ENCODE measurements at regions not wholly inside any gene's neighbourhood (a gene's known extent, or its start where the extent isn't known, plus 50 kb on each side); places are given as distances from the start of the nearest gene placed in this dataset.

DNA sequence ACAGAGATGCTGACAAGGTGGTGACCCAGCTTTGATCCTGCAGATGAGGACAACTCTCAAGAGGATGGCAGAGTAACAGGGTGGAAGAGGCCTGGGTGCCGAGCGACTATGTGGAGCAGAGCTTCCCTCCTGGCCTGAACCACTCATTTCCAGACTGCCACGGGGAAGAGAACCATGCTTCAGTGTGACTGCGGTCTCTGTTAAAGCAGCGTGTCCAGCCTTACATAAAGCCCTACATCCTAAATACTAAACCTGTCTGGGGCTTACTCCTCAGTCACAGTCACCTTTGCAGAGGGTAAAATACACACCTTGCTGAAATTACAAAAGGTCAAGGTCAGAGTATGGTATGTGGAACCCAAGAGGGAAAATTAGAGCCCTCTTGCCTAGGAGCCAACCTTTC is 312.9 kb downstream of the CDC5L start:
- Mint-ChIP-seq H3K27me3 (ENCODE audit: insufficient read depth) (peaks cover 11% of the 10 kb centered on the region), H3K4me1 (ENCODE audit: low read depth) (peaks cover 37% of the 10 kb centered on the region), H3K4me3 (no peak overlapping the region), H3K27ac (no peak overlapping the region), H3K36me3 (ENCODE audit: low read depth) (no peaks in the 10 kb centered on the region), H3K9me3 (no peaks in the 10 kb centered on the region)
- TF ChIP-seq, protein P1, sequence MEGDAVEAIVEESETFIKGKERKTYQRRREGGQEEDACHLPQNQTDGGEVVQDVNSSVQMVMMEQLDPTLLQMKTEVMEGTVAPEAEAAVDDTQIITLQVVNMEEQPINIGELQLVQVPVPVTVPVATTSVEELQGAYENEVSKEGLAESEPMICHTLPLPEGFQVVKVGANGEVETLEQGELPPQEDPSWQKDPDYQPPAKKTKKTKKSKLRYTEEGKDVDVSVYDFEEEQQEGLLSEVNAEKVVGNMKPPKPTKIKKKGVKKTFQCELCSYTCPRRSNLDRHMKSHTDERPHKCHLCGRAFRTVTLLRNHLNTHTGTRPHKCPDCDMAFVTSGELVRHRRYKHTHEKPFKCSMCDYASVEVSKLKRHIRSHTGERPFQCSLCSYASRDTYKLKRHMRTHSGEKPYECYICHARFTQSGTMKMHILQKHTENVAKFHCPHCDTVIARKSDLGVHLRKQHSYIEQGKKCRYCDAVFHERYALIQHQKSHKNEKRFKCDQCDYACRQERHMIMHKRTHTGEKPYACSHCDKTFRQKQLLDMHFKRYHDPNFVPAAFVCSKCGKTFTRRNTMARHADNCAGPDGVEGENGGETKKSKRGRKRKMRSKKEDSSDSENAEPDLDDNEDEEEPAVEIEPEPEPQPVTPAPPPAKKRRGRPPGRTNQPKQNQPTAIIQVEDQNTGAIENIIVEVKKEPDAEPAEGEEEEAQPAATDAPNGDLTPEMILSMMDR (IDR thresholded peaks at IDR 0.05) = no peak
- no peak for DNase-seq

DNA sequence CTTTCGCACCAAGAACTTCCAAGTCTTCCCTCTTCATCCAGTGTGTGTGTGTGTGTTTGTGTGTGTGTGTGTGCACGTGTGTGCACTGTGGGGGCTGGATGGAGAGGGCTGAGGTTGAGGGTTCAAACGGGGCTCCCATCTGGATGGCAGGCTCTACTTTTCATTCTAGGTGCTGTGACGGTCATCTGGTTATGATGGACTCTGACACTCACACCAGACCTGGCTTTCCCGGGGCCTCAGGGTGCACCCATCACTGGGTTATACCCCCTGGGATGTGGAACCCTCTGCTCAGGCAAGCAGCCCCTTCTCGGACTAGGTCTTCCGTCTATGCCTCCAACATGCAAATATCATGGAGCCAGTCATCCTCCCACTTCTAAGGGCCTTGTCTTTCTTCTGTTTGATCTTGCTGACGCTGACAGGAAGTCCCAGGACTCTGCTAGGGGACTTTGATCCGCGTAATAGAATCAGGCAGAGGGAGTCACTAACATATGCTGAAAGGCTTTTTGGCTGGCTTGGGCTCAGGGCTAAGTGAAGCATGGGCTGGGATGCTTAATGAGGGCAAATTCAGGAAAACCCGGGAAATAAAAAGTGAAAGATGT is 313.6 kb downstream of the CDC5L start:
- no peak overlapping the region for H3K4me3 Mint-ChIP-seq
- H3K9me3 Mint-ChIP-seq = no peaks in the 10 kb centered on the region
- TF ChIP-seq, protein P1 (IDR thresholded peaks at IDR 0.05) = no peak
- DNase-seq = no peak
- H3K27ac Mint-ChIP-seq = no peak overlapping the region
- H3K27me3 Mint-ChIP-seq (ENCODE audit: insufficient read depth) = peaks cover 13% of the 10 kb centered on the region
- no peaks in the 10 kb centered on the region for H3K36me3 Mint-ChIP-seq (ENCODE audit: low read depth)
- H3K4me1 Mint-ChIP-seq (ENCODE audit: low read depth) = peaks cover 32% of the 10 kb centered on the region

- Mint-ChIP-seq H3K27ac (no peak overlapping the region), H3K9me3 (no peaks in the 10 kb centered on the region), H3K4me1 (ENCODE audit: low read depth) (peaks cover 27% of the 10 kb centered on the region), H3K4me3 (no peak overlapping the region), H3K27me3 (ENCODE audit: insufficient read depth) (peaks cover 13% of the 10 kb centered on the region), H3K36me3 (ENCODE audit: low read depth) (no peaks in the 10 kb centered on the region)
- DNase-seq = no peak
- TF ChIP-seq, protein P1 (IDR thresholded peaks at IDR 0.05) = no peak
Observed at GRCh38 chr6:44701637-44702101, 314.2 kb downstream of the CDC5L start.

DNA sequence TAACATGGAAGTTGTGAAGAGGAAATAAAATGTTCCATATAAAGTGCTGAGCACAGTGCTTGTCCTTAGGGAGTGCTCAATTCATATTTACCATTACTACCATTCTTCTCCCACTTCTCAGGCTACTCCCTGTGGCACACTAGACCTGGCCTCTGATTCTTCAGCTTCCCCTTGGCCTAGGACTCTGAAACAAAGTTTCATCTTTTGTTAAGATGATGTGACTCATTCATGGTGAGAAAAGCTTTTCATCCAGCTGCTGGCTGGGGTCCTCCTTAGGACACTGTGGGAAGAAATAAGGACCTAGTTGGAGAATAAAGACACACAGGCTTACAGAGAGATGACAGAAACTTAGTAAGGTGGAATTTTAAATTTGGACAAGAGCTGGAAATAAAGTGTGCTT is 314.8 kb downstream of the CDC5L start:
- Mint-ChIP-seq H3K27ac (no peak overlapping the region), H3K4me1 (ENCODE audit: low read depth) (peaks cover 20% of the 10 kb centered on the region), H3K36me3 (ENCODE audit: low read depth) (no peaks in the 10 kb centered on the region), H3K4me3 (no peak overlapping the region), H3K27me3 (ENCODE audit: insufficient read depth) (peaks cover 13% of the 10 kb centered on the region), H3K9me3 (no peaks in the 10 kb centered on the region)
- DNase-seq = no peak
- TF ChIP-seq, protein P1 (IDR thresholded peaks at IDR 0.05) = no peak

- TF ChIP-seq, protein P1 (IDR thresholded peaks at IDR 0.05) = no peak
- Mint-ChIP-seq H3K4me1 (ENCODE audit: low read depth) (peaks cover 15% of the 10 kb centered on the region), H3K36me3 (ENCODE audit: low read depth) (no peaks in the 10 kb centered on the region), H3K27me3 (ENCODE audit: insufficient read depth) (peaks cover 15% of the 10 kb centered on the region), H3K27ac (no peak overlapping the region), H3K4me3 (no peak overlapping the region), H3K9me3 (no peaks in the 10 kb centered on the region)
- DNase-seq = no peak
Observed at GRCh38 chr6:44704240-44705150, 317.0 kb downstream of the CDC5L start.
